CD14-positive monocyte (primary cell): ENCODE measurements at regions not wholly inside any gene's neighbourhood (a gene's known extent, or its start where the extent isn't known, plus 50 kb on each side); places are given as distances from the start of the nearest gene placed in this dataset.

ENCODE experiments used
- DNase-seq, 3 donors: peaks; one replicate each; pipeline ENCODE4 v3.0.0-alpha.2; 2011 to 2022
- H2AFZ ChIP-seq: 2 replicates; pipeline ENCODE4 v1.6.0; 2012; ENCODE audit warnings: mild to moderate bottlenecking, low read depth, low read length, inconsistent platforms; ENCODE audit not compliant: insufficient read depth, poor library complexity, severe bottlenecking
- H3K27ac ChIP-seq, 2 donors: 1 replicate in 1 of 2; 2 replicates in 1 of 2; pipeline ENCODE4 v1.5.1; 2012 to 2013; ENCODE audit warnings: low read length in 2 of 2, control low read depth in 1 of 2, inconsistent platforms in 1 of 2, low read depth in 1 of 2, mild to moderate bottlenecking in 1 of 2
- H3K27me3 ChIP-seq, 2 donors: one replicate each; pipeline versions ENCODE4 v1.6.0 to v1.6.1; 2011 to 2013; ENCODE audit warnings: low read length in 2 of 2; ENCODE audit not compliant: control insufficient read depth in 2 of 2, insufficient read depth in 2 of 2
- H3K36me3 ChIP-seq, 2 donors: replicated peaks in 1 of 2; 1 replicate in 1 of 2; 2 replicates in 1 of 2; pipeline versions ENCODE4 v1.5.1 to v1.6.1; 2012 to 2013; ENCODE audit warnings: low read length in 2 of 2, control low read depth in 1 of 2, inconsistent platforms in 1 of 2, mild to moderate bottlenecking in 1 of 2; ENCODE audit not compliant: insufficient read depth in 2 of 2, control insufficient read depth in 1 of 2
- H3K4me1 ChIP-seq, 2 donors: 1 replicate in 1 of 2; 2 replicates in 1 of 2; pipeline versions ENCODE4 v1.5.1 to v1.6.1; 2012 to 2013; ENCODE audit warnings: low read length in 2 of 2, control low read depth in 1 of 2, inconsistent platforms in 1 of 2, mild to moderate bottlenecking in 1 of 2, moderate library complexity in 1 of 2; ENCODE audit not compliant: insufficient read depth in 2 of 2, control insufficient read depth in 1 of 2
- H3K4me2 ChIP-seq: replicated peaks from 2 replicates; pipeline ENCODE3; 2012; ENCODE audit warnings: low read length, moderate library complexity, mild to moderate bottlenecking; ENCODE audit not compliant: poor library complexity, severe bottlenecking; ENCODE audit errors: extremely low read depth
- H3K4me3 ChIP-seq, 3 experiments: fragments of 200-600 bp in 1 of 3; sonication (generic) in 1 of 3; replicated peaks in 1 of 3; 1 replicate in 2 of 3; 2 replicates in 1 of 3; pipeline ENCODE4 v1.5.1; 2011 to 2013; ENCODE audit warnings: low read length in 3 of 3, mild to moderate bottlenecking in 3 of 3, control low read depth in 2 of 3, low read depth in 2 of 3, inconsistent platforms in 1 of 3, moderate library complexity in 1 of 3
- H3K79me2 ChIP-seq: 2 replicates; pipeline ENCODE4 v1.6.0; 2012; ENCODE audit warnings: mild to moderate bottlenecking, control low read depth, inconsistent platforms, low read length, moderate library complexity; ENCODE audit not compliant: insufficient read depth
- H3K9ac ChIP-seq: 2 replicates; pipeline ENCODE4 v1.6.0; 2017; ENCODE audit warnings: low read length, mild to moderate bottlenecking; ENCODE audit not compliant: insufficient read depth, poor library complexity, severe bottlenecking
- H3K9me3 ChIP-seq, 2 donors: replicated peaks in 1 of 2; 1 replicate in 1 of 2; 2 replicates in 1 of 2; pipeline versions ENCODE4 v1.5.1 to v1.6.1; 2012 to 2013; ENCODE audit warnings: low read length in 2 of 2, control low read depth in 1 of 2; ENCODE audit not compliant: control insufficient read depth in 1 of 2, insufficient read depth in 1 of 2
- H4K20me1 ChIP-seq: 2 replicates; pipeline ENCODE4 v1.6.0; 2012; ENCODE audit warnings: mild to moderate bottlenecking, low read length, control low read depth, moderate library complexity; ENCODE audit not compliant: insufficient read depth
- H3K27ac Mint-ChIP-seq, 7 donors: one replicate each; pipeline ENCODE4 v1.8.0; 2020; ENCODE audit warnings: mild to moderate bottlenecking in 7 of 7, mixed read lengths in 7 of 7, moderate library complexity in 6 of 7, inconsistent platforms in 2 of 7
- H3K27me3 Mint-ChIP-seq, 3 donors: one replicate each; pipeline ENCODE4 v1.8.0; 2021 to 2022; ENCODE audit warnings: low read depth in 3 of 3, mild to moderate bottlenecking in 3 of 3, mixed read lengths in 3 of 3, moderate library complexity in 3 of 3, inconsistent platforms in 1 of 3
- H3K36me3 Mint-ChIP-seq, 2 donors: one replicate each; pipeline ENCODE4 v1.8.0; 2020; ENCODE audit warnings: mixed read lengths in 2 of 2, inconsistent platforms in 1 of 2, mild to moderate bottlenecking in 1 of 2
- H3K4me1 Mint-ChIP-seq: one replicate; pipeline ENCODE4 v1.8.0; 2020; ENCODE audit warnings: mild to moderate bottlenecking, mixed read lengths
- H3K4me3 Mint-ChIP-seq, 2 donors: one replicate each; pipeline ENCODE4 v1.8.0; 2020; ENCODE audit warnings: mild to moderate bottlenecking in 2 of 2, mixed read lengths in 2 of 2, moderate library complexity in 1 of 2
- H3K9me3 Mint-ChIP-seq, 7 donors: one replicate each; pipeline ENCODE4 v1.8.0; 2020 to 2022; ENCODE audit warnings: mixed read lengths in 7 of 7, mild to moderate bottlenecking in 6 of 7, moderate library complexity in 6 of 7, inconsistent platforms in 2 of 7
- CTCF ChIP-seq: fragments of 200-600 bp; IDR thresholded peaks from one replicate; pipeline ENCODE4 v1.8.0; 2022; ENCODE audit warnings: antibody characterized with exemption, mild to moderate bottlenecking
- WGBS: methylation state at CpG from one replicate; pipeline ENCODE4 v1.1.5; 2013; ENCODE audit warnings: missing lambda C conversion rate; ENCODE audit not compliant: insufficient coverage; 5-methylcytosine and 5-hydroxymethylcytosine counted together
- intact Hi-C, 2 donors: fragments of 100-400 bp; cut with micrococcal nuclease; formaldehyde crosslinking; loops; one replicate each; pipeline versions ENCODE4 v1.15.0 to v1.15.1; 2023

- Histone ChIP-seq H3K79me2 (no peaks in the 10 kb centered on the region), H3K36me3 (no peaks in the 10 kb centered on the region), H3K4me1 (no peaks in the 10 kb centered on the region), H3K4me2 (no peak overlapping the region), H3K9ac (no peak overlapping the region), H3K27me3 (no peaks in the 10 kb centered on the region), H4K20me1 (no peaks in the 10 kb centered on the region), H3K27ac (no peak overlapping the region), H3K4me3 (no peak overlapping the region), H3K9me3 (no peaks in the 10 kb centered on the region), H2AFZ (no peak overlapping the region)
- no peak for TF ChIP-seq CTCF
- Mint-ChIP-seq H3K9me3 (peaks cover 0 to 3% (median 0%) of the 10 kb centered on the region in 7 donors), H3K27ac (no peak overlapping the region), H3K27me3 (no peaks in the 10 kb centered on the region), H3K36me3 (no peaks in the 10 kb centered on the region), H3K4me3 (no peak overlapping the region), H3K4me1 (no peaks in the 10 kb centered on the region)
- intact Hi-C loops = no loop called here
- no CpG with 5 or more reads among the region's 1 CpG for WGBS
- DNase-seq = no peak
Observed at GRCh38 chr3:81214631-81215030, 546.8 kb downstream of the GBE1 start.

- Histone ChIP-seq H3K4me1 (no peaks in the 10 kb centered on the region), H4K20me1 (no peaks in the 10 kb centered on the region), H3K79me2 (no peaks in the 10 kb centered on the region), H3K4me2 (no peak overlapping the region), H3K27ac (no peak overlapping the region), H3K4me3 (no peak overlapping the region), H2AFZ (no peak overlapping the region), H3K9me3 (no peaks in the 10 kb centered on the region), H3K36me3 (no peaks in the 10 kb centered on the region), H3K27me3 (no peaks in the 10 kb centered on the region), H3K9ac (no peak overlapping the region)
- Mint-ChIP-seq H3K4me3 (no peak overlapping the region), H3K27me3 (peaks cover 0 to 2% (median 0%) of the 10 kb centered on the region in 3 donors), H3K36me3 (no peaks in the 10 kb centered on the region), H3K4me1 (no peaks in the 10 kb centered on the region), H3K9me3 (peaks cover 0 to 3% (median 0%) of the 10 kb centered on the region in 7 donors), H3K27ac (no peak overlapping the region)
- intact Hi-C loops = no loop called here
- no peak for TF ChIP-seq CTCF
- WGBS = 29% methylated on average over 1 of the region's 4 CpGs
- no peak for DNase-seq
Observed at GRCh38 chr3:81199587-81199986, 561.9 kb downstream of the GBE1 start.
